A673 (cell line): ENCODE measurements at regions not wholly inside any gene's neighbourhood (a gene's known extent, or its start where the extent isn't known, plus 50 kb on each side); places are given as distances from the start of the nearest gene placed in this dataset.

Experiments used
- EZH2 ChIP-seq: fragments of 200-600 bp; sonication (generic); IDR thresholded peaks from 2 replicates; pipeline ENCODE4 v1.6.1; 2017; ENCODE audit warnings: borderline replicate concordance, low read depth, mild to moderate bottlenecking, mixed read lengths, antibody characterized with exemption, low read length; ENCODE audit not compliant: poor library complexity, severe bottlenecking
- TF ChIP-seq, protein P1 (sequence below): fragments of 300-800, 200-600 bp; sonication (generic); conservative IDR thresholded peaks from 2 replicates; pipeline ENCODE4 v1.5.1; 2017; ENCODE audit warnings: low read depth, mild to moderate bottlenecking, antibody characterized with exemption, low read length, moderate library complexity, mixed read lengths

DNA sequence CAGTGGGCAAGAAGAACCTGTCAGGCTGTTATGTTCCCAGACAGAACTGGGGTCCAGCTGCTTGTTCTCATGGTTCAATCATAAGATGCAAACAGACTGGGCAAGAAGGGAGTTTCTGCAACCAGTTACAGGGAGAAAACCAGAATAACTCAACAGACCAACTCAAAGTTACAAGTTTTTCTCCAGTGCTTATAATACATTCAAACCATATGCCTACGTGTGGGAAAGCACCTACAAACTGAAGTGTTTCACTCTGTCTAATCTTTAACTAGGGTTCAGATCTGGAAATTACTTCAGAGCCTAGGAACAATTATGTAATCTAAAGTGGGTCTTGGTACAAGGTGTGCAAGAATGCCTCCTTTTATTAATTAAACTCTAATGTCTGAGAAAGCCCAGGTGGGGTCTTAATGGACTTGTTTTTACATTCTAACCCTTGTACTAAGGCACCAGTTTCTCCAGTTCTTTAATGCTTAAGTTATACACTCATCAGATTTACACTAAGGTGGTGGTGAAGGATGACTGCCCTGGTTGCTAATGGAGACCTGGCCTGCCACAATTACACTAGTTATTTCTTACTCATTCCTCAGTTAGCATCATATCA lies 951.9 kb downstream of the TSN start:
- TF ChIP-seq, protein P1, sequence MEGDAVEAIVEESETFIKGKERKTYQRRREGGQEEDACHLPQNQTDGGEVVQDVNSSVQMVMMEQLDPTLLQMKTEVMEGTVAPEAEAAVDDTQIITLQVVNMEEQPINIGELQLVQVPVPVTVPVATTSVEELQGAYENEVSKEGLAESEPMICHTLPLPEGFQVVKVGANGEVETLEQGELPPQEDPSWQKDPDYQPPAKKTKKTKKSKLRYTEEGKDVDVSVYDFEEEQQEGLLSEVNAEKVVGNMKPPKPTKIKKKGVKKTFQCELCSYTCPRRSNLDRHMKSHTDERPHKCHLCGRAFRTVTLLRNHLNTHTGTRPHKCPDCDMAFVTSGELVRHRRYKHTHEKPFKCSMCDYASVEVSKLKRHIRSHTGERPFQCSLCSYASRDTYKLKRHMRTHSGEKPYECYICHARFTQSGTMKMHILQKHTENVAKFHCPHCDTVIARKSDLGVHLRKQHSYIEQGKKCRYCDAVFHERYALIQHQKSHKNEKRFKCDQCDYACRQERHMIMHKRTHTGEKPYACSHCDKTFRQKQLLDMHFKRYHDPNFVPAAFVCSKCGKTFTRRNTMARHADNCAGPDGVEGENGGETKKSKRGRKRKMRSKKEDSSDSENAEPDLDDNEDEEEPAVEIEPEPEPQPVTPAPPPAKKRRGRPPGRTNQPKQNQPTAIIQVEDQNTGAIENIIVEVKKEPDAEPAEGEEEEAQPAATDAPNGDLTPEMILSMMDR: no peak
- TF ChIP-seq EZH2: no peak
